ENCODE measurements at regions not wholly inside any gene's neighbourhood (a gene's known extent, or its start where the extent isn't known, plus 50 kb on each side); places are given as distances from the start of the nearest gene placed in this dataset.

DNA sequence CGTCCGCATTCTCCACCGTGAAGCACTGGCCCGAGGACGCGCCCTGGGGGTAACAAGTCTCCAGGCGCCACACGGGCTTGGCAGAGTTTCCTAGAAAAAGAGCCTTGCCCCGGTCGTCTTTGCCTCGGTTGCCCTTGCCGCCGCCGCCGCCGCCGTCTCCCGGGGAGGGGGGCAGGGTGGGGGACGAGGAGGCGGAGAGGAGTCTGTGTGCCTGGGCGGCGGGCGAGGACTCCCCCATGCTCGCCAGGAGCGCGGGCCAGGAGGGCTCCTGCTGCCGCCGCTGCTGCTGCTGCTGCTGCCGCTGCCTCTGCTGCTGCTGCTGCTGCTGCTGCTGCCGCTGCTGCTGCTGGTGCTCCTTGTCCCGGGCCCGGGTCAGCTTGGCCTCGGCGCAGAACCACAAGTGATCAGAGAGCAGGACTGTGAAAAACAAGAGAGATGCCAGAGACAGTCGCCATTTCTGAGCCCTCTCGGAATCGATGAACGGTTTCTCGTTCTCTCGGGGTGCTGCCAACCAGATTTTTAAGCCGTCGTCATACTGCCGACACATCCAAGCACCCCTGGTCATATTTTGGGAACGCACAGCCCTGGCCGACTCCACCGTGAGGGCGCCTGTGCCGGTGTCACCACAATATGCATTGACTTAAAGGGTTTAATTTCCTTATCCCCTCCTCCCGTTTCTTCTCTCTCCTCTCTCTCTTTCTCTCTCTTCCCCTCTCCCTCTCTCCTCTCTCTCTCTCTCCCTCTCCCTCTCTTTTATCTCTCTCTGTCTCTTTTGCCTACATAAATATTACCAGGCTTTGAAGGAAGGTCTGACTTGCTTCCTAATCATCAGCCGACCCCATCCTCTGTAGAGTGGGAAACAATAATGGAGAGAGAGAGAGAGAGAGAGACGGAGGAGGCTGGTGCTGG lies 349.1 kb downstream of the LIG4 start:
- ChIA-PET CTCF (no interaction called here), POLR2A (ENCODE audit: unreplicated experiment) (no interaction called here)
- H4K20me1 ChIP-seq (ENCODE audit: low read length): peaks cover 3% of the 10 kb centered on the region; the same call in 1 of the 2 replicates
- H3K9ac ChIP-seq (ENCODE audit: low read length): peak overlapping the region; percentile 26; the same call in 1 of the 2 replicates
- no peaks in the 10 kb centered on the region for H3F3A ChIP-seq (ENCODE audit: low read length, unreplicated experiment)
- DNase-seq (peak; percentile 43), ATAC-seq (peak; percentile 23)
- no TSS peak for BruUV-seq (replicated peaks)
- H3K4me1 ChIP-seq (ENCODE audit: insufficient read depth, low read length): peaks cover 17% of the 10 kb centered on the region; the same call in 1 of the 2 replicates
- H3K36me3 ChIP-seq (ENCODE audit: low read depth, low read length): no peaks in the 10 kb centered on the region
- intact Hi-C loops (cut with micrococcal nuclease): loop anchor here (1.0 to 10.0 kb wide), 5 partner anchors 47 to 349 kb away; partner anchors contain the start of genes ABHD13 and LIG4
- no peaks in the 10 kb centered on the region for H3K9me3 ChIP-seq (ENCODE audit: low read length)
- no peaks in the 10 kb centered on the region for H3K9me2 ChIP-seq (replicated peaks; ENCODE audit: low read length)
- no peak overlapping the region for H3K27ac ChIP-seq (ENCODE audit: low read length)
- H3K4me2 ChIP-seq (ENCODE audit: low read length): peak overlapping the region; percentile 98
- peak overlapping the region; percentile 97 for H3K4me3 ChIP-seq (ENCODE audit: low read length)
- TF ChIP-seq EZH2 (IDR thresholded peaks at IDR 0.05; ENCODE audit: low read length, unreplicated experiment): no peak
- TF ChIP-seq, protein P1, sequence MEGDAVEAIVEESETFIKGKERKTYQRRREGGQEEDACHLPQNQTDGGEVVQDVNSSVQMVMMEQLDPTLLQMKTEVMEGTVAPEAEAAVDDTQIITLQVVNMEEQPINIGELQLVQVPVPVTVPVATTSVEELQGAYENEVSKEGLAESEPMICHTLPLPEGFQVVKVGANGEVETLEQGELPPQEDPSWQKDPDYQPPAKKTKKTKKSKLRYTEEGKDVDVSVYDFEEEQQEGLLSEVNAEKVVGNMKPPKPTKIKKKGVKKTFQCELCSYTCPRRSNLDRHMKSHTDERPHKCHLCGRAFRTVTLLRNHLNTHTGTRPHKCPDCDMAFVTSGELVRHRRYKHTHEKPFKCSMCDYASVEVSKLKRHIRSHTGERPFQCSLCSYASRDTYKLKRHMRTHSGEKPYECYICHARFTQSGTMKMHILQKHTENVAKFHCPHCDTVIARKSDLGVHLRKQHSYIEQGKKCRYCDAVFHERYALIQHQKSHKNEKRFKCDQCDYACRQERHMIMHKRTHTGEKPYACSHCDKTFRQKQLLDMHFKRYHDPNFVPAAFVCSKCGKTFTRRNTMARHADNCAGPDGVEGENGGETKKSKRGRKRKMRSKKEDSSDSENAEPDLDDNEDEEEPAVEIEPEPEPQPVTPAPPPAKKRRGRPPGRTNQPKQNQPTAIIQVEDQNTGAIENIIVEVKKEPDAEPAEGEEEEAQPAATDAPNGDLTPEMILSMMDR (conservative IDR thresholded peaks at IDR 0.05; ENCODE audit: low read depth, low read length): no peak
- TF ChIP-seq EZH2phosphoT487 (IDR thresholded peaks at IDR 0.05; ENCODE audit: borderline replicate concordance, low read length): no peak
- no peaks in the 10 kb centered on the region for H3K27me3 ChIP-seq (ENCODE audit: low read length)
- peak overlapping the region; percentile 93 for H2AFZ ChIP-seq (ENCODE audit: low read length)
- peaks cover 23% of the 10 kb centered on the region for H3K79me2 ChIP-seq (ENCODE audit: low read length)

DNA sequence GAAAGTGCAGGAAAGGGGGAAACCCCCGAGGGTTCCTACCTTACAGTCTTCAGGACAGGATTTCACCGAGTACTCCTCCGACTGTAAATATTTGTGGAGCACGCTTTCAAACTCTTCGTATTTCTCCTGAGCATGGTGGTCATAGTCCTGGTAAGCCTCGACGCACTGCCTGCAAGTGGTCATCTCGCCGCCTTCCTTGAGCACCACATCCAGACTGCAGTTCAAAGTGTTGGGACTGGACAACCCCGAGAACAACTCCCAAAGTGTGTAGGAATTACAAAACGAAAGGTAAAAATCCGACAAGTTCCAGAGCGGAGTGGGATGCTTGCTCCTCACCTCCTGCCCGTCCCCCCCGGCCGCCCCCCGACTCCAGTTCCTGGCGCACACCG lies 349.7 kb downstream of the LIG4 start:
- Histone ChIP-seq H3K4me2 (ENCODE audit: low read length) (peak overlapping the region; percentile 98), H3K9me2 (replicated peaks; ENCODE audit: low read length) (no peaks in the 10 kb centered on the region), H2AFZ (ENCODE audit: low read length) (peak overlapping the region; percentile 93), H4K20me1 (ENCODE audit: low read length) (peaks cover 3% of the 10 kb centered on the region; the same call in 1 of the 2 replicates), H3K4me3 (ENCODE audit: low read length) (peak overlapping the region; percentile 97), H3K9me3 (ENCODE audit: low read length) (no peaks in the 10 kb centered on the region), H3K4me1 (ENCODE audit: insufficient read depth, low read length) (peaks cover 13% of the 10 kb centered on the region; the same call in 1 of the 2 replicates), H3K36me3 (ENCODE audit: low read depth, low read length) (no peaks in the 10 kb centered on the region), H3K9ac (ENCODE audit: low read length) (peak overlapping the region; percentile 26; the same call in 1 of the 2 replicates), H3K27ac (ENCODE audit: low read length) (no peak overlapping the region), H3K79me2 (ENCODE audit: low read length) (peaks cover 23% of the 10 kb centered on the region), H3F3A (ENCODE audit: low read length, unreplicated experiment) (no peaks in the 10 kb centered on the region), H3K27me3 (ENCODE audit: low read length) (no peaks in the 10 kb centered on the region)
- CTCF ChIA-PET: no interaction called here
- intact Hi-C loops (cut with micrococcal nuclease): loop anchor here (1.0 to 10.0 kb wide), 7 partner anchors 46 to 492 kb away; partner anchors contain the start of genes ABHD13 and LIG4
- ATAC-seq (peak; percentile 6), DNase-seq (no peak)
- BruUV-seq (replicated peaks): no TSS peak
- POLR2A ChIA-PET (ENCODE audit: unreplicated experiment): no interaction called here
- TF ChIP-seq, protein P1 (conservative IDR thresholded peaks at IDR 0.05; ENCODE audit: low read depth, low read length): no peak
- TF ChIP-seq EZH2 (IDR thresholded peaks at IDR 0.05; ENCODE audit: low read length, unreplicated experiment) (no peak), EZH2phosphoT487 (IDR thresholded peaks at IDR 0.05; ENCODE audit: borderline replicate concordance, low read length) (no peak)

Measured in PC-3 (cell line).